GM18505 (cell line): ENCODE measurements at regions not wholly inside any gene's neighbourhood (a gene's known extent, or its start where the extent isn't known, plus 50 kb on each side); places are given as distances from the start of the nearest gene placed in this dataset.

Source experiments
- ATAC-seq: cut with Tn5 transposase; IDR thresholded peaks from one replicate; pipeline ENCODE4 v1.9.1; 2021; ENCODE audit not compliant: unreplicated experiment
- POLR2A ChIP-seq: IDR thresholded peaks from 4 replicates; pipeline ENCODE4 v1.6.1; 2011; ENCODE audit warnings: borderline replicate concordance; ENCODE audit not compliant: insufficient read depth, insufficient read length; ENCODE audit errors: extremely low read depth

DNA sequence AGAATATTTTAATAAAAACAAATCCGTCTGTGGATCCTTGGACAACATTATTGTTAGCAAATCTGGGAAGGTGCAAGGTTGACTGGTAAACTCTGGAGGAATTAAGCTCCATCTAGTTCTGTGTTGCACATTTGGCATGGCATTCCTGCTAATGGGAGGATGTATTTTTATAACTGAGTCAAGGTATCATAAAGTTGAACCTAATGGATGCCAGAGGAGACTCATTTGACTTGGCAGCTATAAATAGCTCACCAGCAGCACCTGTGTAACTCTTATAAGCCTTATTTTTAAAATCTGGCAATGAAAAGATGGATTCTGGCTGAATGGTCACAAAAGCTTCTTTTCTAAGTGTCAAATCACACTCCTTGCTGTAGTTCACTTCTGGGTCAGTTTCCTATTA lies 118.5 kb upstream of the ADAMTS5 start:
- ATAC-seq = no peak
- no peak for TF ChIP-seq POLR2A

DNA sequence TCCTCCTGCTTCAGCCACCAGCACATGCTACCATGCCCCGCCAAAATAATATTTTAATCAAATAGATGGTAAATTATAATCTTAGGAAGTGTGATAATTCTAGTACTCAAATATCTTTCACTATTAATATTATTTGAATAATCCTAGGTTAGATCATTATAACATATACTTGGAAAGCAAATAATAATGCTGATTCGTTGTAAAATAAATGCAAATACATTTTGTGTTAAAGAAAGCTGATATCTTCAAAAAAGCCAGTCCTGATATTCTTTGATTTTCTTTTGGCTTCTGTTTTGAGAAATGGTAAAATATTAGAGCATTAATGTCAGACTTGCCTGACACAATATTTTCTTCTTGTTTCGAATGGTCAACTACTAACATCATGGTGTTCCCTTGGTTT lies 116.3 kb upstream of the ADAMTS5 start:
- TF ChIP-seq POLR2A = no peak
- no peak for ATAC-seq

DNA sequence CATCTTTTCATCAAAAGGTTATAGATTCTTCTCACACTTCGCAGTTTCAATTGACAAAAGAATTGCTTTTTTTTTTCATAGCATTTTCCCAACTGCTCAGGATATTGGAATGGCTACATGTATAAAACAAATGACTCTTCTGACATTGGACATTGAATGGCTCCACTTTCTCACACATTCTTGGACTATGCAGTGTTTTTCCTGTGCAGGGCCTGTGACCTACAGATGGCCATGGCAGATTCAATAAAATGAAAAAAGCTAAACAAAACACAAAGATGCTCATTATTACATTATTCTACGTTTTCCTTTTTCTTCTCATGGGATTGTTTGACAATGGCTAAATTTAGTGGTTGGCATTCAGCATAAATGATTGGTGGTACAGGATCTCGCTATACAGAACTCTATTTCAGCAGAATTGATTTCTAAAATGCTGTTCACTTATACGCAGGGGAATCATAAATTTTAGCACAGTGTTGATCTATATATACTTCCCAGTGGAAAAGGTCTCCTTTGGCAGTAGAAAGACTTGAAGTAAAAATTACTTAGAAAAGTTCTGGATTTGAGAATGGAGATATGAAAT lies 115.6 kb upstream of the ADAMTS5 start:
- ATAC-seq = no peak
- TF ChIP-seq POLR2A = no peak

DNA sequence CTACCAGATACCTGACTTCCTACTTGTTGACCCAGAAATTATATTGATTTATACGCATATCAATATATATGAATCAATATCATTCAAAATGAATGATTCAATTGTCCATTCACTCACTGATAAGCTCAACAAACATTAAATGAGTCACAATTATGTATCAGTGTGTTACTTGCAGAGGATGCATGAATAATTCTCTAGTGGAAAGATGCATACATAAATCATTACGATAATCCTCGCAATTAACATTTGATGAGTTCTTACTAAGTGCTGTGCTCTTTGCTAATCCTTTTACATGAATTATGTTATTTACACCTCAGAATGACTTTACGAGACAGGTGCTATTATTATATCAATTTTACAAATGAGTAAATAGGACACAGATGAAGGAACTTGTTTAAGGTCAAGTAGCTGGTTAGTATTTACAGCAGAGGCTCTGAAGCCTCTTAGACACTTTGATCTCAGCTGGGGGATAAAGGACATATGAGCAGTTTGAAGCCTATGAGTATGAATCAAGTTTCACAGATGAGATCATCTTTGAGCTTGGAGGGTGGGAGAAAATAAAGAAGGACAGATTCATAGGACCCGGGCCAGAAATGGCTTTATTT lies 112.8 kb upstream of the ADAMTS5 start:
- ATAC-seq = no peak
- no peak for TF ChIP-seq POLR2A

DNA sequence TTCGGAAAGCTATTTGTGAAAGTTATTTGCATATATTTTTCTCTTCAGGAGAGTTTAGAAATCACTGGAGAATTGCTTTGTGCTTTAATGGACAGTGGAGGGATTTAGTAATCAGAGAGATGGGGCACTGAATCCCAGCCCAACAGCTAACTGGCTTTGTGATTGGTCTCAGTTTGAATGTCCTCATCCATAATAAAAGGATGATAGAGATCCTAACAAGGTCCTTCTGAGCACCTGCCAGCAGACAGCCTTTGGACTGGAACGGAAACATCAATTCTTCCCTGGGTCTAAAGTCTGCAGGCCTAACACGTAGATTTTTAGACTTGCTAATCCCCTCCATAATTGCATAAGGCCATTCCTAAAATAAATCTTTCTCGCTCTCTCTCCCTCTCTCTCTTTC lies 112.0 kb upstream of the ADAMTS5 start:
- no peak for TF ChIP-seq POLR2A
- ATAC-seq = no peak

DNA sequence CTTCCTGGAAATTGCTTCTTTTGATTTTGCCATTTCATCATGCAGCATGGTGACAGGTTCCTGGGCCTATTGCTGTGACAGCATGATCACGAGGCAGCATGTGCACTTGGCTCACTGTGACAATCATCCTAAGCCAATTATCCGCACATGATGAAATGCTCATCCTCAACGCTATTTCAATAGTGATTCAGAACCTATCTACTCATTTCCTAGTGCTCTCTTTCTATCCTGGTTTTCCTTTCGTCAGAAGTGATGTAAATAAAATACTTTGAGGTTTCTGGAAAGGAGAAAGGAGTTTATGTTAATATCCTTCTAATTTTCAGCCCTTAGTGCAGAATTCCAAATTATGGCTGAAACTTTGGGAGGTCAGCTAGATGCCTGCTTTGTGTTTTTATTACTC lies 110.6 kb upstream of the ADAMTS5 start:
- no peak for ATAC-seq
- TF ChIP-seq POLR2A = no peak

DNA sequence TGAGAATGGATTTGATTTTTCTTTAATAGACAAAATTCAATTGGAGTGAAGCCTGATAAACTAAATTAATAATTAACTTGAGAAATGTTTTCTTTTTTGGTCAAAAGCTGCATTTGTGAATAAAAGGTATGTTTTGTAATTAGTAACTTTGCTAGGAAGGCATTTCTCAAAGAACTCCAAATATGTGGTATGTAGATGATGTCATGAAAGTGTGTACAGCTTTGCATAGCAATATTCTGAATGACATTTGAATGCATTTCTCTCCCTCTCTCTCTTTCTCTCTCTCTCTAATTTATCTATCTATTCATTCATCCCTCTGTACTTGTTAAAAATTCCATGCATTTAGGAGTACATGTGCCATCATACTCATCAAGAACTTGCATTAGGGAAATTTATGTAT lies 109.1 kb upstream of the ADAMTS5 start:
- ATAC-seq = no peak
- TF ChIP-seq POLR2A = no peak

DNA sequence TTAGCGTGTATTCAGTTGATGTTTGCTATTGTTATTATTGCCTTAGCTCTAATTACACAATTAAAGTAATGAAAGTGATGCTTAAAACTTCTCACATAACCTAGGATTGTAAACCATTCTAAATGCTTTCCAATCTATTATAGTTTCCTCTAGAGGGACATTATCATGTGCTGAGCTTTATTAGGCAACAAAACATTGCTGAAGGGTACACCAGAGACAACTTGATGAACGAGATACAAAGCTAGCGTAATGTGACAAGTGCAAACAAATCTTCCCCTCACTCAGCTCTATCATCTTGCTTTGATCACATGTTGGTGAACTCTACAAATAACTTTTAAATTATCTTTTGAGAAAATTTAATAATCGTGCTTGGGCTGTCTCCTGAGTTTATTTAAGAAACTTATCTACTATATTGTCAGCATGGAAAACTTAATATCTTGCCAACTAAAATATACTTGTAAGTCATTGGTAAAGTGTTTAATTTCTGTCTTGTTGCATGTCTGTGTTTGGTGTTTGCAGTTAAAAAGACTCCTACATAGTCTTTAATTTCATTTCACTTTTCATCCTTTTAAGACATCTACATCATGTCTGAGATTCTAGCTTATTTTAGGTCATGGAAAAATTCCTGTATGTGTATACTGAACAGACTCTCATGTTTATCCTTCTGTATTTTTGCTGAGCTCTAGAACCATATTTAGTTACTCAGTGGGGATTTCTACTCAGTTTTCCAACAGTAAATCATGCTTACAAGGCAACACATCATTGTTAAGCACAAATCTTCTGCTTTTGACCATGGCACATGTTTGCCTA lies 104.2 kb upstream of the ADAMTS5 start:
- no peak for TF ChIP-seq POLR2A
- ATAC-seq = no peak

DNA sequence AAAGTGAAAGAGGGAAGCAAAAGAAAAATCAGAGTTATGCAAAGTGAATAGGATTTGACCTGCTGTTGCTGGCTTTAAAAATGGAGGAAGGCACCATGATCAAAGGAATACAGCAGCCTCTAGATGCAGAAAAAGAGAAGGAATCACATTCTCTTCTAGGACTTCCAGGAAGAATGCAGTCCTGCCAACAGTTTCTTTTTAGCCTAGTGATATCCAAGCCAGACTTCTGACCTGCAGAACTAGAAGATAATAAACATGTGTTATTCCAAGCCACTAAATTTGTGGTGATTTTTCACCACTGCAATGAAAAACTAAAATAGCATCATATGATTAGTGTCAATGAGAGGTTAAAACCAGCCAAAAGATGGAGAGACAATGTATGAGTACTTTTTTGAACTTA lies 101.9 kb upstream of the ADAMTS5 start:
- TF ChIP-seq POLR2A = no peak
- no peak for ATAC-seq

DNA sequence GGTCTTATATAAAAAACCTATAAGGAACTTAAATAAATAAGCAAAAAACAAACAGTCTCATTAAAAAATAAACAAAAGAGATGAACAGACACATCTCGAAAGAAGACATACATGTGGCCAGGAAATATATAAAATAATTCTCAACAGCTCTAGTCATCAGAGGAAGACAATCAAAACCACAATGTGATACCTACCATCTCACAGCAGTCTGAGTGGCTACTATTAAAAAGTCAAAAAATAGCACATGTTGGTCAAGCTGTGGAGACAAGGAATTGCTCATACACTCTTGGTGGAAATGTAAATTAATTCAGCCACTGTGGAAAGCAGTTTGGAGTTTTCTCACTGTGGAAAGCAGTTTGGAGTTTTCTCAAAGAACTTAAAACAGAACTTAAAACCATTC lies 100.3 kb upstream of the ADAMTS5 start:
- no peak for ATAC-seq

DNA sequence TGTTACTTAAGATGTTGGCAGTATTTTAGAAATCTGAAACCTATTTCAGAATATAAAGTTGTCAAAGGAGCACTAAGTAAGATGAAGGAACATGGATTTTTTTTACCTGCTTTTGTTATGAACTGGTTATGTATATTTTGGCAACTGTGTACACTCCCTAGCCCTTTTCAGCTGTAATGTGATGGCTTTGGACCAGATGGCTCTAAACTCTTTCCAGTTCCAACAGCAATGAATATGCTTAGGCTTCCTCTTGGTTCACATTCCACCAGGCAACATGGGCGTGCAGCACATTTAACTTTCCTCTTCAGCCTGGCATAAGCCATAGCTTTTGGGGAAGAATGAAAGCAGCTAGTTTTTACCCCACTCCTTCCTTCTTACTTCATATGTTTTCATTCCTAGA lies 95.6 kb upstream of the ADAMTS5 start:
- ATAC-seq = no peak
- TF ChIP-seq POLR2A = no peak

More for the DNA sequence above, 100.3 kb upstream of the ADAMTS5 start:
- no peak for TF ChIP-seq POLR2A

DNA sequence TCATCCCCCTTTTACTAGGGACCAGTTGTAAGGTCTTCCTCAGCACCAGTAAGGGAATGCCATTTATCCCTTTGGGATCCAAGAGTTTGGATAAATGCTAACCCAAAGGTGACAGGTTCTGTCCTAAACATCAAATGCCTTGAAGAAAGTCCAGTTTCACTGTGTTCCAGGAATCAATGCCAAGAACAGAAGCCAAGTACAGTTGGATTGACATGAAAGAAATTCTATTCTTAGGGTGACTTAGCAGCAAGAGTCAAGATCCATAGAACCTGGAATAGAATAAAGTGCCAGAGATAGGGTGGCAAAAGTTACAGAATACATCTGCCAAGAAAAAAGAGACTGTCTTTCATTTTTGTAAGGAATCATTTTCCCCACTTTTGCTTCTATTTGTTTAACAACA lies 94.9 kb upstream of the ADAMTS5 start:
- no peak for TF ChIP-seq POLR2A
- no peak for ATAC-seq

DNA sequence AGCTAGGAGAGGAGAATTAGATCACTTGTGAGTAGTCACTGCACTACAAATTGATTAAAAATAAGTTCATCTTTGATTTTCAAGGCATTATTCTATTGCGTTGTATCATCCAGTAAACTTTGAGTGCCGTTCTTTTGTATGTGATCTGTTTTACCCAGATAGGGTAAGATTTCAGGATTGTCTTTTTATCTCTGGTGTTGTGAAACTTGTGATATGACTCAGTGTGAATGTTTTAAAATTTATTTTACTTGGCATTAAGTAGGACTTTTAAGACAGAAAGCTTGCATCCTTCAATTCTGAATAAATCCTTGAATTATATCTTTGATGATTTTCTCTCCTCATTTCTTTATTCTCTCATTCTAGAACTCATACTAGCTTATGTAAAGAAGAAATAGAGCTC lies 93.3 kb upstream of the ADAMTS5 start:
- TF ChIP-seq POLR2A = no peak
- ATAC-seq = no peak

DNA sequence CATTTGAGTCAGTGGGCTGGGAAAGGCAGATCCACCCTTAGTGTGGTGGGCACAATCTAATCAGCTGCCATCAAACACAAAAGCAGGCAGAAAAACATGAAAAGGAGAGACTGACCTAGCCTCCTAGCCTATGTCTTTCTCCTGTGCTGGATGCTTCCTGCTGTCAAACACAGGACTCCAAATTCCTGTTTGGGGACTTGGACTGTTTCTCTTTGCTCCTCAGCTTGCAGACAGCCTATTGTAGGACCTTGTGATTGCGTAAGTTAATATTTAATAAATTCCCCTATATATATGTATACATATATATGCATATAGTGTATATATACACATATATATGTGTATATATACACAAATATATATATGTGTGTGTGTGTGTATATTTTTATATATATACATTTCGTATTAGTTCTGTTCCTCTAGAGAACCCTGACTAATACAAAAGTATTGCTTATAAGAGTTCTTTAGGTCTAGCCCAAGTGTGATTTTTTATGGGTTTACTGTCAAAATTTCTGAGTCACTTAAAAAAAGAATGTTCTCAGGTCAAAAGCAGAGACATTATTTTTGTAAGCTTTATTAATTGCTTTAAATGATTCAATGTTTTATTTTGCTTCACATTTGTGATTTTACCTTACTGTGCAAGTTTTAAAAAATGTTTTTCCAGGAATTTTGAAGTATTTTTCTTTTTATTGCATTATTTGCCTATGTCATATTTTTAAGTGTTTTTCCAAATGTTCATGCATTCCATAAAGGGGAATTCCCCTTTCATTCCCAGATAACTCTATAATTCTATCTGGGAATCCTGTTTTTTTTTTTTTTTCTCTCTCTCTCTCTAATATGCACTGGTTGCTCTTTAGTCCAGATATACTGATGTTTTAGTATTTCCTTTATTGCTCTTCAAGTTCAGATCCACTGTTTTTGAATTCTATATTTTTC lies 92.1 kb upstream of the ADAMTS5 start:
- no peak for ATAC-seq
- TF ChIP-seq POLR2A = no peak

DNA sequence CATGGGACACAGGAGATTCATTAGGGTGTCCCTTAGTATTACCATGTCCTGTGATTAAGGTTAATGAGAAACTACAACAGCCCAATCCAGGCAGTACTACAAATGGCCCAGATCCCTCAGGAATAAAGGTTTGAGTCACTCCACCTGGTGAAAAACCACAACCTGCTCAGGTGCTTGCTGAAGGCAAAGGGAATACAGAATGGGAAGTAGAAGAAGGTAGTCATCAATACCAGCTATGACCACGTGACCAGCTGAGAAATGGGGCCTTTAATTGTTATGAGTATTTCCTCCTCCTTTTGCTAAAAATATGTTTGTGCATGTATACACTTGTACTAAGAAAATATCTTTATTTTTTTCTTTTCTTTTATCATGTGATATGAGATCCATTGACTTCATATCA lies 91.1 kb upstream of the ADAMTS5 start:
- no peak for TF ChIP-seq POLR2A
- no peak for ATAC-seq
